GM21786 (cell line): ENCODE measurements at regions not wholly inside any gene's neighbourhood (a gene's known extent, or its start where the extent isn't known, plus 50 kb on each side); places are given as distances from the start of the nearest gene placed in this dataset.

Source experiments
- ATAC-seq: cut with Tn5 transposase; IDR thresholded peaks from one replicate; pipeline ENCODE4 v1.9.1; 2021; ENCODE audit not compliant: unreplicated experiment

DNA sequence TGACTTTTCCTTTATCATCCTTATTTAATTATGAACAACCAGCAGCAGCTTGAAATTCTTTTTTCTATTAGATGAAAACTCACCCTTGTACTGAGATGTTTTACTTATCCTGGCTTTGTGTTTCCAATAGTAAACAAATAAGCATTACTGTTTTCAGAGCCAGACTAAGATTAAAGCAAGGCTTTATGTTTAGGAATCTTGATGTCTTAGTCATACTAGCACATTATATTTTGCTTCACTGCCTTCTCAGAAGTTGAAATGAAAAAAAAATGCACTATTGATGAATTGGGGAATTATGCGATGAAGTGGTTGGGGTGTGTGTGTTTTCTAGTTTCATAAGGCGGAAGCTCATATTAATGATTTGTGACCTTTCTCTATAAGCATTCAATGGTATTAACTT lies 301.2 kb upstream of the E2F7 start:
- no peak for ATAC-seq

DNA sequence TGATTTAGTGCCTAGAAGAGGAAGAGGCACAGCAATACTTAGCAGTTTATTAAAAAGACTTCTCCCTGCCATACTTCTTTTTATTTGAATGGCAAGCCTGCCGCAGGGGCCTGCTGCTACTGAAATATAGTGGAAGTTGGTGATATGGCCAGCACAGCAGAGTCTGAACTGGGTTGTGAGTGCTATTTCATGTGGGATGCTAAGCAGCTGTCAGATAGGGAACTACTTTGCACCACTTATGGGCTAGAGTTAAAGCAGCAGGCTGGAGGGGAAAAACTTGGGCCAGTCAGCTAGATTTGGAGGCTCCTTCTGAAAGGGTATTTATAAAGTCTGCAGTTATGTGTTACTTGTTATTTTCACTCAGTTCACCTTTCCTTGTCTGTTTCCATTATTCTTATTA lies 299.0 kb upstream of the E2F7 start:
- ATAC-seq, result no peak

DNA sequence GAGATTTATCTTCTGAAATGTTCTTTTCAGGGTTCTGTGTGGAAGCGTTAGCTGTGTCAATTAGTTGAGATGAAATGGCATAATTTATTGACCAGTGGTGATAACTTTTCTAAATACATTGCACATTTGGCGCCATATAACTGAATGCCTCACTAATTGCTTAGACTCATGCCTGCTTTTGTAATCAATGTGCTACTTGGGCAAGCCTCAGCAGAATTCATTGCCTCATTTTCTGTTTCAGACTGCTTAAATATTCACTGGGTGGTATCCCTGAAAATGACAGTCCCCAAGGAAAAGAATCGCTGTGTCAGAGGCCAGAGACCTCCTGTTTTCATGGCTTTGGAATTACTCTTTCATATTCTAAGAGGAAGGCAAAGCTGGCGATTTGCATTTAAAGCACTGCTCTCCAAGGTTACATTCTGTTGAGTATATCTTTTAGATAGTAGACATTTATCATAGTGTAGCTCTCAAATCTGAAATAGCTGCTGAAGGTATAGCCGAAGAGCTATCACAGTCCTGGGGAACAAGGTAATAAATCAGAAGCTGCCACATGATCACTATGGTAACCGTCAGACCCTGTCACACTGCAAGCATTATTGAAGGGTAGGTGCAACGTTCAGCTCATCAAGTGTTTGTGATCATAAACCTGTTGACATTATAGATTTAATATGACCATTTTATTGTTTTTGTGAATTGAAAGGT lies 297.3 kb upstream of the E2F7 start:
- no peak for ATAC-seq

DNA sequence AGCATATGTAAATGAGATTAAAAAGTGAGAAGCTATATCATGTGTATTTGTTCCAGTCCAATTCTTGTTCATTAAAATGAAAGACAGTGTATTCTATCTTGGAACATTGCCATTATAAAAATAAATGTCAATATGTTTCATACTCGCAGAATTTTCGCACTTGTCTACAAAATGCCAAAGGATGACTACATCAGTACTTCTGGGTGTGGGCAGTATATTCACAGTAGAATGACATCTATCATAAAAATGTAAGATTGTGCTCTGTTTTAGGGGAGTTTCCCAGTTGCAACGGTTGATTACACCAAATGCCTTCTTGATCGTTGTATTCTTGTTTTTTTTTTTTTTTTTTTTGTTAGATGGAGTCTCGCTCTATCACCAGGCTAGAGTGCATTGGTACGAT lies 292.3 kb upstream of the E2F7 start:
- ATAC-seq, result no peak

DNA sequence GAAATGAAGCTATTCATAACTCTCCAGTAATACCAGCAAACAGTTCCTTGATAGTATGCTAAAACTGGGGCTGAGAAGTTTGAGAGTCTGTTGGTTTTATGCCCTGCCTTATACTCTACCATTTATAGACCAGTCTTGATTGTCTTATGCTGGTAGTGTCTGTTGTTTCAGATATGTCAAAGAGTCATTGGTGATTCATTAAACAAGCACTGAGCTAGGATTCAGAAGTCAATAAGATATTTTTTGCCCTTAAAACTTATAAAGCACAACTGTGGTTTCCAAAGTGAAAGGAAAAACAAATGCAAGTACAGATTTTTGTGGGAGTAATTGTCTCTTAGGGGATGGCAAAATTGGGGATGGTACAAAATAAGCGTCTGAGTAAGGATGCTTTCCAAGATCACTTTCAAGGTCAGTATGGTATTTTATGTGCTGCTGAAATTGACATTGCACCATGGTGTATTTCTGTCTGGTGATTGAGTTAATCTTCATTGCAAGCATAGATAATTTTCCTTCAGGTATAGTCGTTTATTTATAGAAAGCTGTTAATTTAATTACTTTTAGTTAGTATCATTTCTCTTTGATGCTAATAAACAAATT lies 289.5 kb upstream of the E2F7 start:
- ATAC-seq, result no peak

DNA sequence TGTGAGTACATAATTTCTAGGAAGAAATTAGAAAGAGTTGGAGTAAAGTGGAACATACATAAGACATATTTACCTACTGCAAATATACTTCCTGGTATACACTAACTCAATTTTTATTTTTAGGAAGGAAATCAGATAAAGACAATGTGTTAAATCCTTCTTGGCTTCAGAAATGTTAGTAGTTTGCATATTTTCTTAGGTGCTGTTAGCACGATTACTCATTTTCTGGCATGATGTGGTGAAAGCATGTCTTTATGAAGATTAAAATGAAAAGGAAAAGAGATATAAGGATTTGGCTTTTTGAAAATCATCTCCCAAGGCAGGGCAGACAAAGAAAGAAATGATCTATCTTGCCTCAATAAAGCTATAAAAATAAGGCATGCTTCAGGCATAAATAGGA lies 287.6 kb upstream of the E2F7 start:
- no peak for ATAC-seq

DNA sequence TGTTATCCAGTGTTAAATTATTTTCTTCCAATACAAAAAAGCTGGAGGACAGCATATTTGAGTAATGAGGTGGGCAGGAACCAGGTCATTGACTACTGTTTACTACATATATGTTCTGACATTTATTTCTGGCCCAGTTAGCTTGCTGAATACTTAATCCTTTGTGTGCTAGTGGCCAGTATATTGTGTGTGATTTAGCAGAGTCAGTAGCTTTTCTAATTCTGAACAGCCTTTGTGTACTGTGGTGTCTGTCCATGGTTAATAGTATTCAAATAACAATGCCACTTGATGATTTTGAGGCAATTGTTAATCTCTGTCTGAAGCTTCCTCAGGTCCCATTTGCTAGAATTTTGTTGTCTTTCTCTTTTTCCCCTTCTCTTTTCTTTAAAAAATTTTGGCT lies 286.5 kb upstream of the E2F7 start:
- ATAC-seq, result no peak

DNA sequence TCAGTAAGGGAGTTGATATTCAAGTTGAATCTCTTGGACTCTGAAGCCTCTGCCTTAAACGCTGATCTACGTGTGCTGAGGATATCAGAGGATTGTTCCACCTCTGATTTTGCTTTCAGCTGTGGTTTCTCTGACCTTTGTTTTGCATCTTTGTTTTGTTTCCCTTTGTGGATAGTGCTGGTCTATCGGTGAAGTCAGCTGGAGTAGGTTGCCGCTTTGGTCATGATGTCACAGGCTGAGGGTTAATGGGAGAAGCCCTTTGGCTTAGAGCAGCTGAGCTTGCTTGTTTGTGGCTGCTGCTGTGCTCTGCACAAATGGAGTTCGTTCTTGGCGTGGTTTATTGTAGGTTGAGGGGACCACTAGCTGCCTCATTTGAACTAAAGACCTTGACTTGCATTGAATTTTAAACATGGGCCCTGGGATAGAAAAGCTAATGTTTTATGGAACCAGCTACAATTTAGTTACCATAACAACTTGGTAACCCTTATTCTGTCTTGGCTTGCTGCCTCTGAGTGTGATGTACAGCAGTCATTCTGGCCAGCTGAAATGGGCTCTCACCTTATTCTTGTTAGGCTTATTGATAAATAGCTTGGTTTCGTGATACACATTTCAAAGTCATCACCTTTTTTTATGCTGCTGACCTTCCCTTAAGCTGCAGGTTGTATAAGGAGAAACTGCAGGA lies 284.5 kb upstream of the E2F7 start:
- no peak for ATAC-seq

DNA sequence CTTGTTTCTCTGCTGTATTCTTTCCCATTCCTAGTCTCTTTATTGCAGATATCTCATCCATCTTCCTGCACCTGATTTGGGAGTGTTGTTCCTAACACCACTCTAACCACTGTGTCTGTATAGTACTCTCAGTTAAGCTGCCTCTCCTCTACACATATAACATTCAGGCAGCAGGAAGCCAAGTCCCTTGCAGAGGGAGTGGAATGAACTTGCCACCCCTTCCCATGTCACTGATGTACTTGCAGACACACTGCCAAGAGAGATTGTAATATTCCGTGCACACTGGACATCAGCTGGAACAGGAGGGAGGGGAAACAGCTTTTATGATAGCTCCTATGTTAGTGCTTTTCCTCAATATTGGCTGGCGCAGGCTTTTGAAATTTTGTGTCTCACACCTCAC lies 281.6 kb upstream of the E2F7 start:
- ATAC-seq, result no peak

DNA sequence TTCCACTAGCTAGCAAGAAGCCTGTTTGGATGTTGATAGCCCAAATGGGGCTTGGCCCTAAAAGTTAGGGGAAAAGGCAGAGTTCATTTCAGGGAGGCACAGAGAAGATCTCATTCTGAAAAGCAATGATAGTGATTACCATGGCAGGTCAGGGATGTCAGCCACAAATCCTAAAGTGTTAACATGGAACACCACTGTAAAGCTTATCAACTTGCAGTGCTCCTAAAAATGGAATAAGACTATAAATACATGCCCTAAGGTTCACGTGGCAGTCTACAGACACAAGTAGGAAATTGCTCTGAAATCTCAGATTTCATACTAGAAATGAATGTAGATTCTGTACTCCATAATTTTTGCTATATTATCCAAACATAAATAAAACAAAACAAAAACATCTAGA lies 280.0 kb upstream of the E2F7 start:
- ATAC-seq, result no peak

DNA sequence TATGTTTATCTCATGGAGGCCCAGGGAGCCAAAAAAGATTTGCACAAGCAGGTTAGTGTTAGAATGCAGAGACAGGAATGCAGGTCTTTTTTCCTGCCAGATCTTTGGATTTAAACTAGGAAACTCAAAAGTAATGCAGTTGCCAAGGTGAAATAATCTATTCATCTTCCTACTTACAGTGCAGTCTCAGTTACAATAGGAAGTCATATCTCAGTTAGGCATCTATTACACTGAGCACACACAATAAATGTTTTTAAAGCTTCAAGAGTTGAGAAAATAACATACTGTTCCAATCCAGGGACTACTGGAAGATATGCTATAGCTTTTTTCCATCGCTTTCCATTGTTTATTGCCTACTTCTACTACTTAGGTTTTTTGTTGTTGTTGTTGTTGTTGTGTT lies 279.3 kb upstream of the E2F7 start:
- no peak for ATAC-seq

DNA sequence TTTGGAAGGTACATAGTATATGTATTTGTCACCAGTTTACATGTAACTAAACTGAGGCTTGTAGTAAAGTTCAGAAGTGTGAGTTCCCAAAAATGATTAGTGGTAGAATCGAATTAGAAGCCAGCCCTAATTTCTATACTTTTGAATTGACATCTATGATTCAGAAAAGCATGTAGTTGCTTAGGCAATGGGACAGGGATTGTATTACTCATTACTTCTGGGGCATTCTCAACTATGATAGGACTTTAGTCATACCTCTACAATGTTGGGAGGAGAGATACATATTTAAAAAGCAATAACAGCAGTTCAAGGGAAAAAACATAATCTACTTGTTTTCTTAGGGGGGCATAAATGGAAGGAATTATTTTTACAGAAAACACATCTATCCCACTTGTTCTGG lies 277.9 kb upstream of the E2F7 start:
- no peak for ATAC-seq

DNA sequence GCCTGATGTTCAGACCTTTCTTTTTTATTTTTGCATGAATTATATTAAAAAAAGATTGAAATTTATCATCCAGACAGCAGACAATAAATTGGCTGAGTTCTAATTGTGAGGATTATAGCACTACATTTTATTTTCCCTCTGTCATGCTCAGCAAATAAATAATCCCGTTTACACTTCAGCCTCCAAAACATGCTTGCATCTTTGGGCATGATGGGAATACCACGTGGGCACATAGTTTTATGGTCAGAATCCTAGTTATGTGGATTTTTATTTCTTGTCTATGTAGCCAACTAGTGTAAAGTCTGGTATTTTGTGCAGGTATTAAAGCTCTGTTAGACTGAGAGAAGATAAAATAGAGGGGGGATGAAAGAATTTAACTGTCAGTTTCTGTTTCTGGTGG lies 276.9 kb upstream of the E2F7 start:
- ATAC-seq, result no peak

DNA sequence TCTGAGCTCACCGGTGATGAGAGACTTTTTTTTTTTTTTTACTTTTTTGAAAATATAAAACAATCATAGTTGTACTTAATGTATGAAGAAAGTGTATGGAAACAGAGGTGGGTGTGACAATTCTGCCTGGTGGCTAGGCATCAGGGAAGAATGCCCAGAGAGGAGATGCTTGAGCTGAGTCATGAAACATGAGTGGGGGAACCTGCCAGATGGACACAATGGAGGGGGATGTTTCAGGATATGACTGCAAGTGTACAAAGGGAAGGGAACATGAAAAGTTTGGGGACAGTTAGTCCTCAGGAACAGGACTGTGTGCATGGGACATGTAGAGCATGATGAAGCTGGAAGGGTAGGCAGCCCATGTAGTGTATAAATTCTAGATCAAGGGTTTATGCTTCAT lies 274.2 kb upstream of the E2F7 start:
- no peak for ATAC-seq

DNA sequence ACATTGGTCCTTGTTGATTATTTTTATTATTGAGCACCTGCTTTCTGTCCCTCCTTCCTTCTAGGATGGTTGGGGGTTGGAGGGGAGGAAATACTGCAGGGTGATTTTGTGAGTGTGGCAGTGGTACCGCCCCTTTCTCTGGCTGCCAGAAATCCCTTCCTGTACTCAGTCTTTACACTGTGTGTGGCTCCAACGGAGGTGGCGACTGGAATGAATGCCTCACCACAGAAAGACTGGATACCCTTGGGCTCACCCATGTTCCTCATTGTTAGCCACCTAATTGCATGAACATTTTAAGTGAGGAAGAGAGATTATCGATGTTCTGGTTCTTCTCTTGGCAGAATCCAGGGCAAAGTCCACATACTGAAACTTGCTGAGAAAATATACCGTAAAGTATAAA lies 272.0 kb upstream of the E2F7 start:
- no peak for ATAC-seq

DNA sequence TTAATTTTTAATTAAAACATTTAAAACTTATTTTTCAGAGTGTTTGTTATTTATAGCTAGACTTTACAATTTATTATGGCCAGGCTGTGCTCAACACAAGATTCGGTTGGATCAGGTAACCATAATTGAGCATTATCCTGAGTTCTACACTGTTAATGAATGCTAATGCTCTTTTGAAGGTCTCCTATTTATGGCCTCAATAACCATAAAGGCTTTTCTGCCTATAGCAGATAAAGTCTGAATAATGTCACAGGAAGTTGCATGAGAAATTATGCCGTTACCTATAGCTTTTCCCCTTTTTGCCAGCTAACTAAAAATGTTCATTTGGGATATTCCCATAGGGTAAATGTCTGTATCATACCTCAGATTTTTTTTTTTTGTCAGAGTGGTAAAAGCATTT lies 269.4 kb upstream of the E2F7 start:
- ATAC-seq, result no peak

DNA sequence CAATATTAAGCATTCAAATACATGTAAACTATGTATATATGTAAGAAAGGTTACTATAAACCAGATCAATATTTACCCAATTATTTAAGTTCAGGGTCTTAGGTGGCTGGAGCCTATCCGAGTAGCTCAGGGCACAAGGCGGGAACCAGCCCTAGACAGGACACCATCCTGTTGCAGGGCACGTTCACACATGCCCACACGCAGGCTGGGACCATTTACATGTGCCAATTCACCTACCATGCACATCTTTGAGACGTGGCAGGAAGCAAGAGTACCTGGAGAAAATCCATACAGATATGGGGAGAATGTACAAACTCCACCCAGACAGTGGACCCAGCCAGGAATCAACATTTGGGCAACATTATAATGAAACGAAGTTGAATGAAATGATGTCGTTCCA lies 263.0 kb upstream of the E2F7 start:
- no peak for ATAC-seq

DNA sequence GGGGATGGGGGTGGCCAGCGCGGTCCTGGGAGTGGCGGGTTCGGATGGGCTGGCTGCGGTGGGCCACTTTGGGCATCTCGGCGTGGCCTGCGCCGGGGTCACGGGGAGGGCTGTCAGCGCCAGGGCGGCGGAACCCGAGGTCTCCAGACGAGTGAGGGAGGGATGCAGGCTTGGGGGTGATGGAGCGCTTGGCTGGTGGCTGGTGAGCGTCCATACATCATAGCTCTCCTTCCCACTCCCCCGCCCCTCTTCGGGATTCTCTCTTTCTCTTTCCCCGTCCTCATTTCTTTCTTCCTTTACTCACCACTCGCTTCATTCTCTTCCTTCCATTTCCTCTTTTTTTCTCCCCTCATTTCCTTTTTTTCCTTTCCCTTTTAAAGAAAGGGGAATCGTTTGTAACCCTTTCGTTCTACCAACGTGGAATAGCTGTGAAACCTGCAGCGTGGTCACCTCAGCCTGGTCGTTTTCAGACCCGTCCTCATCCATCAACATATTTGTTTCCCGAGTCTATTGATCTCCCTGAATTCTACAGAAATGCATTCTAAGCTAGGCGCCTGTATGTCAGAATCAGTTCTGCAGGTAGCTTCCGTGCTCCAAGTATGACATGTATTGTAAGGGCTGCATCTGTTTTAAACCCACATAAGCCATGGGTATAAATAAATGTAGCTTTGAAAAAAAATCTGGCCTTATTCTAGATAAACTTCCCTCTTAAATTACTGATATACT lies 260.3 kb upstream of the E2F7 start:
- ATAC-seq, result no peak

DNA sequence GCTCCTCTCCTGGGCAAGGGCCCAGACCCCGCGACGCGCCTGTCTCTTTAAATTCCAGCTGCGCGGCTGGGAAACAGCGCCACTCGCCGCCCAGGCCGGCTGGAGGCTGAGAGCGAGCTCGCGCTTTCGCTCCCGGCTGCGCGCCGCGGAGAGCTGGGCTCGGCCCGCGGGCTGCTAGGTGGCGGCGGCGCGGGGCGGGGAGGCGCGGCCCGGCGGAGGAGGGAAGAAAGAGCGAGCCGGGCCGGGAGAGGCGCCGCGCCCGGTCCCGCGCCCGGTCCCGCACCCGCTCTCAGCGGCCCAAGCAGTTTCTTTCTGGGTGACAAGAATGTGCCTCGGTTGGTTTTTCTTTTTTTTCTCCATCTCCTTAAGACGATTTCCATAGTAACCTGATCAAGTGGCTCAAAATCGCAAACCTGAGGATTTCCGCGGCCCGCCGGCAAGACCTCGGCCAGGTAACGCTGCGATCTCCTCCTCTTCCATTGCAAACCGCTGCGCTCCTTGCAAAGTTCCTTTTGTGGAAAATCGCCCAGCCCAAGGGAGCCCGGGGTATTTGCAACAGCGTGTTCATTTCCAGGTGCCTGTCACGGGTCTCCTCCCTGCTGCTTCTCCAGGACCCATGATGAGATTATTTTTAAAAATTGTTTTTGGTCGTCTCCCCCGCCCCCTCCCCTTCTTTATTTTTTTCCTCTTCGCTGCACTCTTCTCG lies 259.5 kb upstream of the E2F7 start:
- ATAC-seq, result peak; percentile 79

DNA sequence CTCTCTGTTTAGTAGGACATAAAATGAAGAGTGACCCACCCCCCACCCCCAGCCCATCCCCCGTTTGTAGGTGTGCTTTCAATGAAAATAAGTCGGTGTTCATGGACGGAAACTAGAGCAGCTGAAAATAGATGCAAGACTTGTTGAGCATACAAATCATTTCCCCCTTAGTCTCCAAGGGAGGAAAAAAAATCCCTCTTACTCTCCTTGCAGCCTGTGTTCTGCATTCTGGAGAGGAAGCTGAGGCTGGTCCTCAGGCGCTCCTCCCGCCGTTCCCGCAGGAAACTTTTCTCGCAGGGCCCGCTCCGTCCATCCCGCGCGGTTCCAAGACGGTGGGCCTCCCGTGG lies 259.0 kb upstream of the E2F7 start:
- ATAC-seq, result no peak

DNA sequence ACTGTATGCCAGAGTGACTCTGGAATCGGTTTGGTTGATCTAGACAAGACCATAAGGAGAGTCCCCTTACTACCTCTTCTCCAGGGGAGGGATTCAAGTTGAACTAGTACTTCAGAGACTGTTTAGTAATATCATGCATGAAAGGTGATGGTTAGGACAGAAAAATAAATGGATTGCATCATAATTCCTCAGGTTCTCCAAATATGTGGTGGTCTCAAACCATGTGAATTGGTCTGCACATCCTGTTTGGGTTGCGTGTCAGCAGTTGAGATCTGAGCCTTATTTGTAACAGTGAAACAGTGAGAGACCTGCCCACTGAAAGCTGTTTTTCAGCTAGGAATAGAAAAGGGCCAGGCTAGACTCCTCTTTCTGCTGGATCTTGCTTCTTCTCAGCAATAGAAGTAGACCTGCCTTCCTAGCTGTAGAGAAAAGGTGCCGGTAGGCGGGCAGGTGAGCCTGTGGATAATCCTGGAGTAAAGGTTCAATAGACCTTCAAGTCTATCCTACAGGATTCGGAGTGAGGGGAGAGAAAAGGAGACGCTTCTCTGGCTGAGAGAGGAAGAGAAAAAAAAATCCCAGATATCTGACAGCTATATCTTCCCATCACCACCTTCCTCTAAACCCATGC lies 258.5 kb upstream of the E2F7 start:
- no peak for ATAC-seq
